ENCODE measurements at regions not wholly inside any gene's neighbourhood (a gene's known extent, or its start where the extent isn't known, plus 50 kb on each side); places are given as distances from the start of the nearest gene placed in this dataset.
A peak's percentile ranks its signal among the peaks of the same experiment; 100 is the strongest.

- DNase-seq (ENCODE audit: low read depth) = no peak
These were observed 653.9 kb upstream of the CAMK1G start for GRCh38 chr1:208929575-208929974.

GRCh38 chr1:208931936-208932335, 651.6 kb upstream of the CAMK1G start:
- DNase-seq (ENCODE audit: low read depth) = no peak
- no peak overlapping the region for H3K4me3 ChIP-seq (ENCODE audit: low read depth, low read length)

More at GRCh38 chr1:208929575-208929974, 653.9 kb upstream of the CAMK1G start:
- H3K4me3 ChIP-seq (ENCODE audit: low read depth, low read length) = no peak overlapping the region

- no peak for DNase-seq (ENCODE audit: low read depth)
- H3K4me3 ChIP-seq (ENCODE audit: low read depth, low read length) = no peak overlapping the region
These were observed 649.5 kb upstream of the CAMK1G start for GRCh38 chr1:208933984-208934525.

- no peak overlapping the region for H3K4me3 ChIP-seq (ENCODE audit: low read depth, low read length)
- DNase-seq (ENCODE audit: low read depth) = no peak
These were observed 648.6 kb upstream of the CAMK1G start for GRCh38 chr1:208934933-208935332.

GRCh38 chr1:208935517-208936187, 647.9 kb upstream of the CAMK1G start:
- no peak for DNase-seq (ENCODE audit: low read depth)
- no peak overlapping the region for H3K4me3 ChIP-seq (ENCODE audit: low read depth, low read length)

- no peak for DNase-seq (ENCODE audit: low read depth)
- no peak overlapping the region for H3K4me3 ChIP-seq (ENCODE audit: low read depth, low read length)
These were observed 643.9 kb upstream of the CAMK1G start for GRCh38 chr1:208939537-208940085.

GRCh38 chr1:208942394-208943130, 641.0 kb upstream of the CAMK1G start:
- no peak for DNase-seq (ENCODE audit: low read depth)
- H3K4me3 ChIP-seq (ENCODE audit: low read depth, low read length) = no peak overlapping the region

GRCh38 chr1:208943291-208943690, 640.2 kb upstream of the CAMK1G start:
- DNase-seq (ENCODE audit: low read depth) = no peak
- H3K4me3 ChIP-seq (ENCODE audit: low read depth, low read length) = no peak overlapping the region

- H3K4me3 ChIP-seq (ENCODE audit: low read depth, low read length) = no peak overlapping the region
- DNase-seq (ENCODE audit: low read depth) = no peak
These were observed 638.5 kb upstream of the CAMK1G start for GRCh38 chr1:208944981-208945451.

GRCh38 chr1:208950206-208950605, 633.3 kb upstream of the CAMK1G start:
- DNase-seq (ENCODE audit: low read depth) = no peak
- no peak overlapping the region for H3K4me3 ChIP-seq (ENCODE audit: low read depth, low read length)

GRCh38 chr1:208951026-208951525, 632.4 kb upstream of the CAMK1G start:
- no peak overlapping the region for H3K4me3 ChIP-seq (ENCODE audit: low read depth, low read length)
- DNase-seq (ENCODE audit: low read depth) = no peak

GRCh38 chr1:208951908-208952307, 631.6 kb upstream of the CAMK1G start:
- DNase-seq (ENCODE audit: low read depth) = peak; percentile 41
- H3K4me3 ChIP-seq (ENCODE audit: low read depth, low read length) = no peak overlapping the region

GRCh38 chr1:208962867-208963266, 620.6 kb upstream of the CAMK1G start:
- no peak for DNase-seq (ENCODE audit: low read depth)
- no peak overlapping the region for H3K4me3 ChIP-seq (ENCODE audit: low read depth, low read length)

GRCh38 chr1:208965351-208965750, 618.2 kb upstream of the CAMK1G start:
- no peak overlapping the region for H3K4me3 ChIP-seq (ENCODE audit: low read depth, low read length)
- DNase-seq (ENCODE audit: low read depth) = no peak

- H3K4me3 ChIP-seq (ENCODE audit: low read depth, low read length) = no peak overlapping the region
- no peak for DNase-seq (ENCODE audit: low read depth)
These were observed 616.2 kb upstream of the CAMK1G start for GRCh38 chr1:208967334-208967733.

- no peak for DNase-seq (ENCODE audit: low read depth)
These were observed 608.8 kb upstream of the CAMK1G start for GRCh38 chr1:208974717-208975116.

GRCh38 chr1:208975456-208975855, 608.1 kb upstream of the CAMK1G start:
- no peak overlapping the region for H3K4me3 ChIP-seq (ENCODE audit: low read depth, low read length)
- no peak for DNase-seq (ENCODE audit: low read depth)

More at GRCh38 chr1:208974717-208975116, 608.8 kb upstream of the CAMK1G start:
- H3K4me3 ChIP-seq (ENCODE audit: low read depth, low read length) = no peak overlapping the region

- DNase-seq (ENCODE audit: low read depth) = no peak
- H3K4me3 ChIP-seq (ENCODE audit: low read depth, low read length) = no peak overlapping the region
These were observed 606.5 kb upstream of the CAMK1G start for GRCh38 chr1:208977012-208977411.

GRCh38 chr1:208977638-208978256, 605.8 kb upstream of the CAMK1G start:
- no peak overlapping the region for H3K4me3 ChIP-seq (ENCODE audit: low read depth, low read length)
- DNase-seq (ENCODE audit: low read depth) = peak; percentile 50

GRCh38 chr1:208979776-208980175, 603.7 kb upstream of the CAMK1G start:
- DNase-seq (ENCODE audit: low read depth) = no peak

More at GRCh38 chr1:208979776-208980175, 603.7 kb upstream of the CAMK1G start:
- no peak overlapping the region for H3K4me3 ChIP-seq (ENCODE audit: low read depth, low read length)
